VCaP (cell line): ENCODE measurements at regions not wholly inside any gene's neighbourhood (a gene's known extent, or its start where the extent isn't known, plus 50 kb on each side); places are given as distances from the start of the nearest gene placed in this dataset.

Source experiments
- H3K27ac ChIP-seq: fragments of 450-650 bp; 2 replicates; pipeline ENCODE4 v1.5.1; 2017
- CTCF ChIP-seq: fragments of 450-650 bp; conservative IDR thresholded peaks from 2 replicates; pipeline ENCODE4 v1.5.1; 2017; ENCODE audit warnings: mild to moderate bottlenecking, moderate library complexity

GRCh38 chr17:79674506-79675412, 56.0 kb upstream of the ENPP7 start:
- H3K27ac ChIP-seq, result peak overlapping the region; percentile 81; the same call in 1 of the 2 replicates
- no peak for TF ChIP-seq CTCF

GRCh38 chr17:79673517-79673916, 57.2 kb upstream of the ENPP7 start:
- TF ChIP-seq CTCF, result no peak
- no peak overlapping the region for H3K27ac ChIP-seq

GRCh38 chr17:79672496-79672895, 58.2 kb upstream of the ENPP7 start:
- H3K27ac ChIP-seq, result no peak overlapping the region
- TF ChIP-seq CTCF, result no peak

GRCh38 chr17:79671085-79671694, 59.6 kb upstream of the ENPP7 start:
- no peak for TF ChIP-seq CTCF
- no peak overlapping the region for H3K27ac ChIP-seq

- H3K27ac ChIP-seq, result no peak overlapping the region
- no peak for TF ChIP-seq CTCF
These were observed 59.8 kb upstream of the RBFOX3 start for GRCh38 chr17:79670537-79671084.

- H3K27ac ChIP-seq, result no peak overlapping the region
- TF ChIP-seq CTCF, result no peak
These were observed 59.0 kb upstream of the RBFOX3 start for GRCh38 chr17:79669861-79670260.
